NOMO-1 treated with DMSO at 0.1 percent for 48 hours (cell line): ENCODE measurements at regions not wholly inside any gene's neighbourhood (a gene's known extent, or its start where the extent isn't known, plus 50 kb on each side); places are given as distances from the start of the nearest gene placed in this dataset.
A peak's percentile ranks its signal among the peaks of the same experiment; 100 is the strongest.

ENCODE experiments used
- DNase-seq: peaks from one replicate; lab custom pipeline; 2025; ENCODE audit not compliant: unreplicated experiment; lab: John Stamatoyannopoulos, UW

DNA sequence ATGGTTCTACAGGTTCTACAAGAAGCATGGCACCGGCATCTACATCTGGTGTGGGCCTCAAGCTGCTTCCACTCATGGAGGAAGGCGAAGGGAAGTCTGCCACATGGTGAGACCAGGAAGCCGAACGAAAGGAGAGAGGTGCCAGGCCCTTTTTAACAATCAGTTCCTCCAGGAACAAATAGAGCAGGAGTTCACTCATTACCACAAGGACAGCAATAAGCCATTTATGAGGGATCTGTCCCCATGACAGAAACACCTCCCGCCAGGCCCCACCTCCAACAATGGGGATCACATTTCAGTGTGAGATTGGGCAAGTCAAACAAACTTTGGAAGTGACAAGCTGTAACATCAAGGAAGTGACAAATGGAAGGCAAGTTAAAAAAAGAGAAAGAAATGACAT lies 95.5 kb upstream of the PTPN3 start:
- no peak for DNase-seq

DNA sequence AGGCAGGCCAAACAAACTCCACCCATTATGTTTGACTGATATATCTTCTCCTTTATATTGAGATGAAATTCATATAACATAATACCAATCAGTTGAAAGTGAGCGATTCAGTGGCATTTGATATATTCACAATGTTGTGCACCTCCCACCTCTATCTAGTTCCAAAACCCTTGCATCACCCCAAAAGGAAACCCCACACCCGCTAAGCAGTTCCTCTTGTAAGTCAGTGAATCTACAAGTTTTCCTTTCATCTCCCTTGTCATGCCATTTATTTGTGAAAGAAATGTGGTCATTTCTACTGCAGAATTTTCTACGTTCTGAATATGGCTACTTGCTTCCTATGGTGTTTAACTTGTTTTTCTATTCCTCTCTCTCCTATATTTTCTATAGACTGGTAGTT lies 99.4 kb upstream of the PTPN3 start:
- no peak for DNase-seq

DNA sequence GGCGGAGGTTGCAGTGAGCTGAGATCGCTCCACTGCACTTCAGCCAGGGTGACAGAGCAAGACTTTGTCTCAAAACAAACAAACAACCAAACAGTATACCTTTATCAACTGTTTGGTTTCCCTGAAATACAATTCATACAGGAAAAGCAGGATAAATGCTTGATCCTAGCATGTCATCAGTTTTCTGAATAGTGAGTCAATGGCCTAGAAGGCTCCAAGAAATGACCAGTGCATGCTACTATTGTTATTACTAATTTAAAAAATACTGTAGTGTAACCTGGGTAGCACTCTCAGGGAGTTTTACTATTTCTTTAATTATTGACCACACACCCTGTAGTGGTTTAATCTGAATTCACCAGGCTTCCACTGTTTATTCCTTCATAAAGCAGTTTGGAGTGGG lies 101.0 kb upstream of the PTPN3 start:
- DNase-seq: no peak

DNA sequence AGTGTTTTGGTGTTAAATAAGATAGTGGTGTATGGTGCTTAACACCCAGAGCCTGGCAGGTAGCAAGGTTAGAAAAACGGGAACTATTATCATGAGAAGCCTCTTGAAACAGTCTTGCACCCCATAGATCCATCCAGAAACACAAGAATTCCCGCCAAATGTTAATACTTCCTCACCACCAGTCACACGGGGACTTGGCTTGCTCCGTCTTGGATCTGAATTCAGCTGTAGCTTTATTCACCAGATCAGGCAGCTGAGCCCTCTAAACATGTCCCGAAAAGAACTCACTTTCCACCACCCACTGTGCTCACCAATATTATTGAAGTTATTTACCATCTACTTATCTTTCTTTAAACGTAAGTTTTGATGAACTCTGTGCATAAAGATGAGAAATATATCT lies 101.6 kb upstream of the PTPN3 start:
- no peak for DNase-seq

DNA sequence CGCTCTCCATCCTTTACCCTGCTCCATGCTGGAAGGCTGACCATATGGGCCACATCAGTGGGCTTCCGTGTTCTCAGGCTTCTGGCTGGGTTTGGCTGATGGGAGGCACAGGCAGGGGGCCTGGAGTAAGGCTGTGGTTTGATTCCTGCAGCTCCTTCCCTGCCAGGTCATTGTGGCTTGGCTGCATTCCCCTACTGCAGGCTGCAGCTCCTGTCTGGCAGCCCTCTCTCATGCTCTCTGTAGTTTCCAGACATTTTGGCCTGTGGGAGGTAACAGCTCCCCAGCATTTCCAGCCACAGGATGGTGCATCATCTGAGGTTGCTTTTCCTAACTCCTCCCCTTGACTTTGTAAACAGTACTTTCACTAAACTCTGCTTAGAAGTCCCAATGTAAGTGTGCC lies 102.0 kb upstream of the PTPN3 start:
- no peak for DNase-seq

DNA sequence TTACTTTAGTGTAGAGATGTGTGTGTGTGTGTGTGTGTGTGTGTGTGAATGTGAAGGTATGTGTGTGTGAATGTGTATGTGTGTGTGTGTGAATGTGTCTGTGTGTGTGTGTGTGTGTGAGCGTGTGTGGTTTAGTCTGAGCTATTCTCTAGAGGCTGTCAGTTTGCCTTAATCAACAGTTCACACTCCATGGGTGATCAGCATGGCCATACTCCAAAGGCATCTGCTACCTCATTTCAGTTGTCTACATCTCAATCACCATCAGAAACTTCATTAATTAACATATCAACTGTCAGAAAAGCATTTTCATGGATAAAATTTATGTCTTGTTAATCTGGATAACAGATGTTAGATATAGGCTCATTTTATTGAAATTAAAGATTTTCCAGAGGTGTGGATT lies 103.1 kb upstream of the PTPN3 start:
- DNase-seq: no peak

DNA sequence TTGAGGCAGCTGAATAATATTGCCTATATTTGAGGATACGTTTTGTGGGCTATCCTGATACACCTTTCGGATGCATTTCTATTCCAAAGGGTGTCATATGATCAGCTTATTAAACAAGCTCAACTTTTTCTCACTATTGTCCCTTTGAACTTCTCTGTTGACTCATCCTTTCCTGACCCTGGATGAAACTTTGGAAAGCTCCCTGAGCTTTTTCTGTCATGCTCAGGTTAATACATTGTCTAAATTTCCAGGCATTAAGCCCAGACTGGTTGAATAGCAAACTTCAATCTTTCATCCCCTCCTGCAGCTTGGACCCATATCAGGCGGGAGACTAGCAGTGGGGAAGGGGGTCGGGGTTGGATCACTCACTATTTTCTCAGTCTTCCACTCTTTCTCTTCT lies 104.9 kb upstream of the PTPN3 start:
- no peak for DNase-seq

DNA sequence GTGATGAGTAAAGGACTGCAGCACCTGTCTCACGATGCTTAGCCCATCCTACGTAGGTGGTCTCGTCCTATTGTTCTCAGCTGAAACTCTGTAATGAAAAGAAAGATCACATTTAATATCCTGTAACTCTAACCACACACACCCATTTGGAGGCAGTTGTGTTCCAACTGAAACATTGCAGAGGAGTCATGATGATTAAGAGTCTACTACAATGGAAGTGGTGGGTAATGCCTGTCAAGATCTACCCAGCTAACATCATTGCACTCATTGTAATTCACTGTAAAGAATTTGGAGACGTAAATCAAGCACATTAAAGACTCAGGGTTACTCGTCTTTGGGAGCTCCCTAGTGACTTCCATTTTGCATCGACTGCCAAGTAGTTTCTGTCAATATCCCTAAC lies 106.0 kb upstream of the PTPN3 start:
- no peak for DNase-seq

DNA sequence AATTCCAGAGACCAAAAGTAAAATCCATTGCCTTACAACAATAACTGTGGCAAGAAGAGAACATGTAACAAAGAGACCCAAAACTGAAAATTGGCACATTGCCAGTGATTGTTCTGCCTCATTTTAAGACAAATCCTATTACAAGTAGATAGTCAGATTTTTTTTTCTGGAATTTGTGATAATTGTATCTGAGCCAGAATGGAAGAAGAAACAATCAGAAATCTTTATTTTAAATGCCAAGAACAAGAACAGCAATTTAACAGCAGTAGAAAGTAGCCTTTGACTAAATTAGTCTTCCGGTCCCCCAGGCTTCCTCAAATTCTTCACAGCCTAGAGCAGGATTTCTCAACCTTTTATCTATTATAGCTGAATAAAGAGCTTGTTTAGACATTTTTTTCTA lies 106.7 kb upstream of the PTPN3 start:
- peak; percentile 35 for DNase-seq

DNA sequence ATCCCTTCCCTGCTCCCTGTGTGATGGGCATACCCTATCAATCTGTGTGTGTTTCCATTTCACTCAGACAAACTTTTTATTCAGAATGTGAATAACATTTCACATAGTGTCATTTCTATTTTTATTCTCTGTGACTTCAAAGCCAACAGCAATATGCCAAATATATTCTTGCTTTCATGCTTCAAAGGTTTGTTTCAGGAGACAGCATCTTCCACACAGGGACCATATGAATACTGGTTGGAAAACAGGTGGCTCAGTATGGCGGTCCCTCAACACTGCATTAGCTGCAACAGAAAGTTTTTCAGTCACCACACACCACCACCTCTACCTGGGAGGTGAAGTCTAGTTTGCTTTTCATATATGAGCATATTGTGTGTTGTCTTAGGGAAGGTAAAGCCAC lies 111.0 kb upstream of the PTPN3 start:
- no peak for DNase-seq

DNA sequence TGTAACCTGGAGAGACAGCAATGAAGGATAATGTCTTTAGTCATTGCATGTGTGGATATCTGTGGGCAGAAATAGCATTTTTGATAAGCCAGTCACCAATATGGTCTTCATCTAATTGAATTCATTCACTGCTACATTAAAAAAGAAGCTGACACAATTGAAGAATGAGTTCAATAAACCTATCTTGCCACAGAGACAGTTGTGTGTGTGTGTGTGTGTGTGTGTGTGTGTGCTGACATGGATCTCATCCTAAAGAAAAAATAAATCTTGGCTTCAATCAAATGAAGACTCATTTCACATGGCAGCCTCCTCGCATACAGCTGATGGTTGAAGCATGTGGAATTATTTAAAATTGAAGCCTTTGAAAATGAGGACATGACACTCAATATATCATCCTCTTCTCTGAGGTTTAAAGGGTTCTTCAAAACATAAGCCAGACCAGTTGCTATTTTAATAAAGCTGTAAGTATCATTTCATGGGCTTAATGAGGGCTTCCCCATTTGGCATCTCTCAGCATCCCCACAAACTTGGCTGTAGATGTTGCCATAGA lies 118.5 kb upstream of the PTPN3 start:
- no peak for DNase-seq

DNA sequence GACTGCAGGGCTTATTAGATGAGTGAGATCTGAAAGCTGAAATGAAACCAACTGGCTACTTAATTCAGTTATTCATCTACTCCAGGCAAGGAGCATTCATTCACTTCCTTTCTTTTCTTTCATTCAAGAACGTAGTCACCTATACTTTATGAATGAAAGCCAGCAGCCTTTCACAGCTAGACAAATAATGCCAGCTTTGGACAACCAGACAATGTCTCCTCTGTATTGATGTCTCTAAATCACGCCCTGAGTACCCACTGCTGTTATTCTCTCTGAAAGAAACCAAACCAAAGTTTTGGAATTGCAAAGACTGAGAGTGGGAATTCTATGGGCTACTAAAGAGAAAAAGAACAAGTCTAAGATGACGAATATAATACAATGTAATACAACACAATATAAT lies 121.2 kb upstream of the PTPN3 start:
- DNase-seq: no peak

DNA sequence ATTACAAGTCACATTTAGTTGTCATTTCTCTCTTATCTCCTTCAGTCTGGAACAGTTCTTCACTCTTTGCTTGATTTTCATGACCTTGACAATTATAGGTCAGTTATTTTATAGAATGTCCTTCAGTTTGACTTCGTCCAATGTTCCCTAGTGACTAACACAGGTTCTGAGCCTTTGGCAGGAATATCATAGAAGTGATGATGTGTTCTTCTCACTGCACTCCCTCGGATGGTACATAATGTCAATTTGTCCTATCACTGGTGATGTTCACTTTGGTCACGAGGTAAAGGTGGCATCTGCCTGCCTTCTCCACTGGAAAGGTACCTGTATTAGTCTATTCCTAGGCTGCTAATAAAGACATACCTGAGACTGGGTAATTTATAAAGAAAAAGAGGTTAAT lies 126.0 kb upstream of the PTPN3 start:
- DNase-seq: no peak

DNA sequence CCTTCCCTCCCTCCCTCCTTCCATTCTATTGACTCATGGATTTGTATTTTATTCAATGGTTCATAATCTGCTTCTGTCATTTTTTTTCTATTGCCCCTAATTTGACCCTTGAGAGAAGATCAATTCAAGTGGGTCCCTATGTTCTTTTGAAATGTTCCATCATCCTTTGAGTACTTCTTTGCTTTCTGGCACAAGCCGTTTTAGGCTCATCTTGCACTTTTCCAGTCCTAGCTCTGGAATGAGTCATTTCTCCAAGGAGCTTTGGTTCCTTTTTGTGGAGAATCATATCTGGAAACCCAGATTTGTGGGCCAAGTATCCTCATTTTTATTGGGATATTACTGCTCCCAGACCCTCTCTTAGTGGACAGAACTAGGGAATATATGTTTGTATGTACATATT lies 126.8 kb upstream of the PTPN3 start:
- no peak for DNase-seq

DNA sequence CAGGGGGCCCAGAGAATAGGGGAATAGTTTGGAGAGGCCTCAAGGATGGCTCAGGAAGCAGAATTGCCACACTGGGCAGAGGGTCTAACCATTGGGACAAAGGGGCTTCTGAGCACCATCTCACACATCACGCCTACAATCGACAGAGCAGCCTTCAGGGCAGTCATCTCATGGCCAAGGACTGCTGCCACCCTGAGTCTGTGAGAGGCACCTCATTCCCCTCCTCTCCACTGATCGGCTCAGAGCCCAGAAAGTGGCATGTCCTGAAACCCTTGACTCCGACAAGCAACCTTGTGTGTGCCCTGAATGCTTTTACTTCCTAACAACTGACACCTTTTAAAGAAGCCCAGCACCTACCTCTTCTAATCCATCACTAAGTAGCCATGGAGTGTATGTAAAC lies 128.9 kb upstream of the PTPN3 start:
- no peak for DNase-seq

DNA sequence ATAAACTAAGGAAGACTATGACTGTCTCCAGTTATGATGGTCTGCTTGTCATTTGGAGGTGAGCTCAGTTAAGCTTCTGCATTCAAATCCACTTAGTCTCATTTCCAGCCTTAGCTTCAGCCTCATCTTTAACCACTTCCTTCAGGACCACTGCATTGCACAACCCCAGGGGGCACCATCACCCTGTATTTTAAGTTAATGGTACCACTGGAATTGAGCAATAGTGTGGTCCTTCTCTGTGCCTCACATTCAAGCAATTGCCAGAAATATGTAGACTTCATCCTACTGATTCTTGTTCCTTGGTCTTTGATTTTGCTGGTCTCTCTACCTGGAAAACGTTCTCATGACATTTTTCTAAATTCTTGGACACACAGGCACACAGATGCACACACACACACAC lies 131.5 kb upstream of the PTPN3 start:
- peak; percentile 10 for DNase-seq

DNA sequence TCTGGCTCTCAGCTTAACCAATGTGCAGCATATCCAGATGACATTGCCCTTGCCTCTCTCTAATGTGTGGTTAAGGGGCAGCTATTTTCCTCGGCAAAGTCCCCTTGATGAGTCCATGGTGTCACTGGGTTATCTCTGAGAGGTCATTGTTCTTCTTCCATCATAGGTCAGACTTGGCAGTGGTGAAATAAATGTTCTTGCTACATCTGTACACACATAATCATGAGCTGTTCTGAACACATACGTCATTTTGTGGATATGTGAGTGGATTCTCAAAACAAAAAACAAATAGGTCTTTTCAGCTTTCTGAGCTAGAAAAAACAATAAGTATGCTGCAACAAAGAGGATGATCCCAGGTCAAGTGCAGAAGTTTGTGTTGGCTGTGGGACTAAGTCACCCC lies 134.7 kb upstream of the PTPN3 start:
- no peak for DNase-seq

DNA sequence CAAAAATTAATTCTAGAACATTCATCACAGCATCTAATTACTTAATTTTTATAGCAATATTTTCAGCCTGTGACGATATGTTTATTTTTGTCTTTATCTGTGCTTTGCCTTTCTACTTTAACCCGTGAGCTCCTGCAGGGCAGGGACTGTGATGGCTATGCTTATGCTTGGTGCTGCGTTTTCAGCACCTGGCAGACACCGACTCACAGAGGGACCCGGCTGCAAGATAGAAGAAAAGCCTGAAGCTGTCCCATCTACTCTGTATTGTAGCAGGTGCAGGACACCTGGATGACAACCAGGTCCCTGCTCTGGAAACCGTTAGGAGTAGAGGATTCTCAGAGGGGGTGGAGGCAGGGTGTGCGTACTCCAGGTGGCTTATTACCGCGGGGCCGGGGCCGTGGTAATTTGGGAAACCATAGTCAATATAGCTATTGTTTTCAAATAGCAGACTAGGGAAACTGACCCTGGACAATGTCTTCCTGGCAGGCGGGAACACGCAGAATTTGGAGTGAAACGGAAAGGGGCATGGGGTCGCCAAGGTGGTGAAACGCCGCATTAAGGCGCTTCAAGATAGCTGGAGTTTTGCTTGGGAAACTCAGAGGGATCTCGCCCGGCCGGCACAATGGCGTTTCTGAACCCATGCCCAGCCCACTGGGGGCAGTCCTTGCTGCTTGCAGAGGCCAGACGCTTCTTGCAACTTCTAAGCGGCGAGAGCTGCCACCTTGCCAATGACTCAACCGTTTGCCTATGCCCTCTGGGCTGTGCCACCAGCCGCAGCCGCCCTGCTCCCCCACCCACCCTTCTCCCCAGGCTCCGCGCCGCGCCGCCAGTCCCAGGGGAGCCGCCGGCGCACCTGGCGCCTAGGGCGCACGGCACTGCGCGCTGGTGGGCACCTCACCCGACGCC lies 140.1 kb upstream of the PALM2AKAP2 start:
- DNase-seq: no peak

DNA sequence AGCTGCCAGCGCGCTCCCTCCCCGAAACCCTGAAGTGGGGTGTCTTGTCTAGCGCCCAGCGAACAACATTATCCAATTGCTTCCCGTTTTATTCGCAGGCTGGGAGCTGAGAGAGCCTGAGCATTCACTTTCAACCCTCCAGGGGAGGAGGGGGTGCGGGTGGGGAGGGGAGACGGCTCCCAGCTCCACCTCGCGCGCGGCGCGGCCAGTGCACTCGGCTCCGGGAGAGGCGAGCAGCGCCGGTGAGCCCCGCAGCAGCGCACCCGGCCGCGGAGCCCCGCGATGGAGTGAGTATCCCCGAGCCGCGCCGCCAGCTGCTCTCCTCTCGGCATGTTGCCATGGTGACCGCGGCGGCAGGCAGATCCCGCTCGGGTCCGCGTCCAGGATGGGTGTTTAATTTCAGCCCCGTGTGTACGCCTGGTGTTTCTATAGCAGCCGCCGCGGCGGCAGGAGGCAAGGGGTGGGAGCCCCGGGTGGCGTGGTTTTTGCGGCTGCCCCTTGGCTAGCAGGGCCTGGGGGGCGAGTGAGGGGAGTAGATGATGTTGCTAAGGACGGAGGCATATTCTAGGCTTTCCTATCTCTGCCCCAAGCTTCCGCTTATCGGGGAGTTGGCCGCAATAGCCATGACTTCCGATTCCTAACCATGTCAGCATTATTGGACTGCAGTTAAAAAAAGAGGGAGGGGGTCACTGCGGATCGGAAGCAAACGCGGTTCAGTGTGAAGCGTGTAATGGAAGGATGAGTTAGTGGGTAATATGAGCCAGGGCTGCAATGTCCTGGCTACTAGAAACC lies 139.2 kb upstream of the PALM2AKAP2 start:
- no peak for DNase-seq

DNA sequence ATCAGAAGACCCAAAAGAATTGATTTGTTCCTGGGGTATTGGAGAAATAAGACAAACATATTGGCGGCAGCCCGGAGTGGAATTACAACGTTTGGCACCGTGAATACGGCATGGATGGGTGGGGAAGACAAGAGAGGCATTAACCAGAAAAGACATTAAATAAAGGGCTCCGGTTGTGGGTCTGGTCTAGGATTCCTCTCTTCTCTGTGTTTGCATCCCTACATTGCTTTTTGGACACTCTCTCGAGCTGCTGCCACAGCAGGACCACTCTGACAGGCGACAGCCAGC lies 138.7 kb upstream of the PALM2AKAP2 start:
- DNase-seq: no peak

DNA sequence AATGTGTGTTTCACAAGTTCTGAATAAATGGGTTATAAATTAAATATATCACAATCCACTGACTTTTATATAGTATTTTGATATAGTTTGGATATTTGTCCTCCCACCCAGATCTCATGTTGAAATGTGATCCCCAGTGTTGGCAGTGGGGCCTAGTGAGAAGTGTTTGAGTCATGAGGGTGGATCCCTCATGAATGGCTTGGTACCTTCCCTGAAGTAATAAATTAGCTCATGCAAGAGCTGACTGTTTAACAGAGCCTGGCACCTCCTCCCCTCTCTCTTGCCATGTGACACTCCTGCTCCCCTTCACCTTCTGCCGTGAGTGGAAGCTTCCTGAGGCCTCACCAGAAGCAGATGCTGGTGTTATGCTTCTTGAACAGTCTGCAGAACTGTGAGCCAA lies 127.9 kb upstream of the PALM2AKAP2 start:
- no peak for DNase-seq

DNA sequence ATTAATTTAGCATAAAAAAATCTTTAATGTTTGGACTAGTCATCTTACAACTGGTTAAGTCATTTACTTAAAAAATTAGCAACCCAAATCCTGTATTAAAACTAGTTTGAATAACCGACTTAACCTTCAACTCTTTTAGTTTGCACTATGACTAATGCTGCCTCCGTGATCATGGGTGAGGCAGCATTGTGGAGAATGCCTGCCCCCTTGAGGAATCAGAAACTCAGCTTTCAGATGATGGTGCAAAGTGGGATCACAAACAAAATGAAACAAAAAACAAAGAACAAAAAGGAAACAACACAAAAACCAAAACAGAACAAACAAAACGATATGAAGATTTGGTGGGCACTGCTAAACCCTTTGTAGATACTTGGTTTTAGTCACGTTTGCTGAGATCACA lies 127.0 kb upstream of the PALM2AKAP2 start:
- no peak for DNase-seq
